HCT116 (cell line): ENCODE measurements at regions not wholly inside any gene's neighbourhood (a gene's known extent, or its start where the extent isn't known, plus 50 kb on each side); places are given as distances from the start of the nearest gene placed in this dataset.

Source experiments
- ATAC-seq: fragments of 200-7000 bp; cut with Tn5 transposase; 2 replicates; pipeline ENCODE4 v1.9.1; 2020; ENCODE audit warnings: mild to moderate bottlenecking, moderate library complexity
- BruUV-seq: library from RNA; stranded (reverse); fragments of 400-500 nt; replicated peaks from 2 replicates; lab custom pipeline; 2021; lab: Mats Ljungman, UMichigan
- CTCF ChIA-PET: fragments of 300-600 bp; sonication (Branson Sonifier 250); formaldehyde crosslinking; loops from one replicate; lab custom pipeline; 2021; ENCODE audit warnings: antibody characterized with exemption; lab: Charles Lee
- POLR2A ChIA-PET: fragments of 300-600, 350-600 bp; sonication (Branson Sonifier 250); formaldehyde crosslinking; loops from one replicate; lab custom pipeline; 2021; ENCODE audit warnings: antibody characterized with exemption; lab: Charles Lee
- RAD21 ChIA-PET, 2 experiments: fragments of 300-600 bp; sonication (Branson Sonifier 250); formaldehyde crosslinking; loops; one replicate each; lab custom pipeline; 2023; ENCODE audit warnings: low total read pairs in 2 of 2; ENCODE audit not compliant: uncharacterized antibody in 2 of 2, unreplicated experiment in 2 of 2, low non-redundant PET in 1 of 2; lab: Charles Lee
- DNase-seq: peaks from one replicate; pipeline ENCODE4 v3.0.0-alpha.2; 2010; ENCODE audit warnings: low read depth, low spot score
- H2AFZ ChIP-seq: fragments of 200-600 bp; shearing (Covaris generic), sonication (generic); 2 replicates; pipeline ENCODE4 v1.6.1; 2017; ENCODE audit warnings: low read depth, mixed run types, mixed read lengths, antibody characterized with exemption, low read length; ENCODE audit not compliant: poor library complexity, severe bottlenecking
- H3K27ac ChIP-seq: 2 replicates; pipeline ENCODE4 v1.5.1; 2012; ENCODE audit warnings: low read depth, low read length
- H3K27me3 ChIP-seq: fragments of 200-600 bp; sonication (generic); 2 replicates; pipeline ENCODE4 v1.6.1; 2016; ENCODE audit warnings: mixed run types, low read length, mixed read lengths; ENCODE audit not compliant: insufficient read depth
- H3K36me3 ChIP-seq, 2 experiments: fragments of 200-500 bp in 1 of 2; fragments of 200-600 bp in 1 of 2; sonication (Bioruptor generic) in 1 of 2; sonication (generic) in 1 of 2; 2 replicates each; pipeline versions ENCODE4 v1.5.1 to v1.6.1; 2014 to 2016; ENCODE audit warnings: low read length in 2 of 2, inconsistent platforms in 1 of 2, mixed read lengths in 1 of 2, mixed run types in 1 of 2; ENCODE audit not compliant: insufficient read depth in 2 of 2, control insufficient read depth in 1 of 2
- H3K4me1 ChIP-seq, 2 experiments: fragments of 200-600 bp in 1 of 2; sonication (generic) in 1 of 2; 2 replicates each; pipeline versions ENCODE4 v1.5.1 to v1.6.1; 2012 to 2017; ENCODE audit warnings: low read length in 2 of 2, inconsistent platforms in 1 of 2, mild to moderate bottlenecking in 1 of 2, mixed read lengths in 1 of 2, mixed run types in 1 of 2, moderate library complexity in 1 of 2; ENCODE audit not compliant: insufficient read depth in 2 of 2, control insufficient read depth in 1 of 2
- H3K4me2 ChIP-seq: fragments of 200-600 bp; sonication (generic); 2 replicates; pipeline ENCODE4 v1.6.1; 2017; ENCODE audit warnings: mixed run types, low read length, mixed read lengths
- H3K4me3 ChIP-seq, 2 experiments: fragments of 200-600 bp in 1 of 2; sonication (generic) in 1 of 2; replicated peaks in 1 of 2; 2 replicates each; pipeline ENCODE4 v1.5.1; 2011 to 2016; ENCODE audit warnings: low read length in 2 of 2, control low read depth in 1 of 2, low read depth in 1 of 2, mild to moderate bottlenecking in 1 of 2, mixed read lengths in 1 of 2, mixed run types in 1 of 2
- H3K79me2 ChIP-seq: fragments of 200-600 bp; sonication (generic); 2 replicates; pipeline ENCODE4 v1.6.1; 2017; ENCODE audit warnings: mild to moderate bottlenecking, mixed run types, low read length, moderate library complexity, mixed read lengths; ENCODE audit not compliant: insufficient read depth
- H3K9ac ChIP-seq: fragments of 200-600 bp; sonication (generic); 2 replicates; pipeline ENCODE4 v1.6.1; 2016; ENCODE audit warnings: low read length, mixed read lengths
- H3K9me2 ChIP-seq: fragments of 200-600 bp; sonication (generic), shearing (Covaris generic); 2 replicates; pipeline ENCODE4 v1.6.1; 2017; ENCODE audit warnings: mixed run types, mild to moderate bottlenecking, moderate library complexity; ENCODE audit not compliant: insufficient read depth
- H3K9me3 ChIP-seq, 2 experiments: fragments of 200-500 bp in 1 of 2; fragments of 200-600 bp in 1 of 2; sonication (Bioruptor generic) in 1 of 2; sonication (generic) in 1 of 2; 2 replicates each; pipeline ENCODE4 v1.6.1; 2014 to 2017; ENCODE audit warnings: low read length in 2 of 2, mixed read lengths in 2 of 2, inconsistent platforms in 1 of 2, low read depth in 1 of 2, mild to moderate bottlenecking in 1 of 2, mixed run types in 1 of 2, moderate library complexity in 1 of 2; ENCODE audit not compliant: control insufficient read depth in 1 of 2, insufficient read depth in 1 of 2
- H4K20me1 ChIP-seq: fragments of 200-600 bp; sonication (generic), shearing (Covaris generic); 2 replicates; pipeline ENCODE4 v1.6.1; 2017; ENCODE audit warnings: mixed run types, mild to moderate bottlenecking, moderate library complexity; ENCODE audit not compliant: insufficient read depth
- CBX3 ChIP-seq: IDR thresholded peaks from 2 replicates; pipeline ENCODE4 v1.6.1; 2012; ENCODE audit warnings: low read depth
- CTCF ChIP-seq, 3 experiments: fragments of 200-600 bp in 1 of 3; sonication (generic) in 1 of 3; IDR thresholded peaks in 2 of 3; conservative IDR thresholded peaks in 1 of 3; 2 replicates each; pipeline ENCODE4 v1.5.1; 2012 to 2017; ENCODE audit warnings: low read depth in 2 of 3, low read length in 2 of 3, antibody characterized with exemption in 1 of 3, borderline replicate concordance in 1 of 3, control low read depth in 1 of 3, mild to moderate bottlenecking in 1 of 3, mixed read lengths in 1 of 3, mixed run types in 1 of 3, moderate library complexity in 1 of 3; ENCODE audit not compliant: insufficient read depth in 1 of 3
- EGR1 ChIP-seq: IDR thresholded peaks from 2 replicates; pipeline ENCODE4 v1.6.1; 2012; ENCODE audit warnings: low read depth
- EZH2 ChIP-seq: fragments of 200-600 bp; sonication (generic); IDR thresholded peaks from 2 replicates; pipeline ENCODE4 v1.6.1; 2017; ENCODE audit warnings: antibody characterized with exemption, mixed run types
- EZH2phosphoT487 ChIP-seq: fragments of 200-600 bp; IDR thresholded peaks from 2 replicates; pipeline ENCODE4 v1.6.1; 2018; ENCODE audit warnings: antibody characterized with exemption, borderline replicate concordance
- JUND ChIP-seq: IDR thresholded peaks from 2 replicates; pipeline ENCODE4 v1.6.1; 2012
- POLR2A ChIP-seq: IDR thresholded peaks from 2 replicates; pipeline ENCODE4 v1.7.0; 2011; ENCODE audit warnings: borderline replicate concordance; ENCODE audit not compliant: insufficient read depth, insufficient read length; ENCODE audit errors: extremely low read depth
- POLR2AphosphoS5 ChIP-seq: IDR thresholded peaks from 2 replicates; pipeline ENCODE4 v1.6.1; 2011; ENCODE audit warnings: mild to moderate bottlenecking, low read depth, low read length, moderate library complexity
- REST ChIP-seq: IDR thresholded peaks from 2 replicates; pipeline ENCODE4 v1.6.1; 2012; ENCODE audit warnings: low read depth
- SP1 ChIP-seq: IDR thresholded peaks from 2 replicates; pipeline ENCODE4 v1.6.1; 2012; ENCODE audit warnings: low read depth
- TCF7L2 ChIP-seq: IDR thresholded peaks from 2 replicates; pipeline ENCODE4 v1.7.0; 2011; ENCODE audit warnings: borderline replicate concordance, inconsistent platforms; ENCODE audit not compliant: insufficient read depth, insufficient read length; ENCODE audit errors: extremely low read depth
- YY1 ChIP-seq: IDR thresholded peaks from 2 replicates; pipeline ENCODE4 v1.6.1; 2011; ENCODE audit warnings: low read length, low read depth, moderate library complexity, mild to moderate bottlenecking; ENCODE audit not compliant: insufficient replicate concordance; ENCODE audit errors: extremely low read depth
- ZFX ChIP-seq: fragments of 450-650 bp; IDR thresholded peaks from 2 replicates; pipeline ENCODE4 v1.6.1; 2017
- ZNF274 ChIP-seq: fragments of 200-500 bp; sonication (Bioruptor generic); IDR thresholded peaks from 2 replicates; pipeline ENCODE4 v1.6.1; 2014; ENCODE audit warnings: mild to moderate bottlenecking, low read depth, low read length, inconsistent platforms
- intact Hi-C: fragments of 100-400 bp; cut with micrococcal nuclease; formaldehyde crosslinking; loops from 2 replicates; pipeline ENCODE4 v1.10.0; 2022
- TF ChIP-seq, protein P1 (sequence below): IDR thresholded peaks from 2 replicates; pipeline ENCODE4 v1.6.1; 2012
- TF ChIP-seq, protein P2 (sequence below): IDR thresholded peaks from 2 replicates; pipeline ENCODE4 v1.6.1; 2012
- TF ChIP-seq, protein P3 (sequence below): IDR thresholded peaks from 2 replicates; pipeline ENCODE4 v1.6.1; 2011; ENCODE audit warnings: mild to moderate bottlenecking, low read length, moderate library complexity; ENCODE audit not compliant: insufficient replicate concordance; ENCODE audit errors: extremely low read depth

- peaks cover 0 to 7% of the 10 kb centered on the region in 2 experiments; a peak in 1 of 4 replicates for H3K4me1 ChIP-seq
- ChIA-PET RAD21 (no interaction called here), CTCF (interaction anchor here (2.1 kb wide), 1 partner anchor 17 kb away, joined by 9 read pairs; no protein-coding TSS in a partner anchor), POLR2A (no interaction called here)
- ATAC-seq (no peak), DNase-seq (no peak)
- peaks cover 13% of the 10 kb centered on the region in 2 experiments; a peak in 3 of 4 replicates for H3K36me3 ChIP-seq
- H3K9me2 ChIP-seq = no peaks in the 10 kb centered on the region
- no peaks in the 10 kb centered on the region for H3K9me3 ChIP-seq
- intact Hi-C loops = no loop called here
- TF ChIP-seq ZNF274 (no peak), POLR2AphosphoS5 (no peak), YY1 (no peak), ZFX (no peak), EZH2 (no peak), REST (no peak), EGR1 (no peak), TCF7L2 (no peak), CBX3 (no peak), CTCF (IDR thresholded peaks at IDR 0.05 in 2 of 3, conservative IDR thresholded peaks at IDR 0.05 in 1 of 3; ENCODE audit: borderline replicate concordance in 1 of 3, insufficient read depth in 1 of 3, low read depth in 2 of 3, low read length in 2 of 3) (no peak), POLR2A (no peak), EZH2phosphoT487 (no peak), SP1 (no peak), JUND (no peak)
- TF ChIP-seq, protein P1, sequence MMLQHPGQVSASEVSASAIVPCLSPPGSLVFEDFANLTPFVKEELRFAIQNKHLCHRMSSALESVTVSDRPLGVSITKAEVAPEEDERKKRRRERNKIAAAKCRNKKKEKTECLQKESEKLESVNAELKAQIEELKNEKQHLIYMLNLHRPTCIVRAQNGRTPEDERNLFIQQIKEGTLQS = no peak
- TF ChIP-seq, protein P2, sequence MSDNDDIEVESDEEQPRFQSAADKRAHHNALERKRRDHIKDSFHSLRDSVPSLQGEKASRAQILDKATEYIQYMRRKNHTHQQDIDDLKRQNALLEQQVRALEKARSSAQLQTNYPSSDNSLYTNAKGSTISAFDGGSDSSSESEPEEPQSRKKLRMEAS = no peak
- TF ChIP-seq, protein P3, sequence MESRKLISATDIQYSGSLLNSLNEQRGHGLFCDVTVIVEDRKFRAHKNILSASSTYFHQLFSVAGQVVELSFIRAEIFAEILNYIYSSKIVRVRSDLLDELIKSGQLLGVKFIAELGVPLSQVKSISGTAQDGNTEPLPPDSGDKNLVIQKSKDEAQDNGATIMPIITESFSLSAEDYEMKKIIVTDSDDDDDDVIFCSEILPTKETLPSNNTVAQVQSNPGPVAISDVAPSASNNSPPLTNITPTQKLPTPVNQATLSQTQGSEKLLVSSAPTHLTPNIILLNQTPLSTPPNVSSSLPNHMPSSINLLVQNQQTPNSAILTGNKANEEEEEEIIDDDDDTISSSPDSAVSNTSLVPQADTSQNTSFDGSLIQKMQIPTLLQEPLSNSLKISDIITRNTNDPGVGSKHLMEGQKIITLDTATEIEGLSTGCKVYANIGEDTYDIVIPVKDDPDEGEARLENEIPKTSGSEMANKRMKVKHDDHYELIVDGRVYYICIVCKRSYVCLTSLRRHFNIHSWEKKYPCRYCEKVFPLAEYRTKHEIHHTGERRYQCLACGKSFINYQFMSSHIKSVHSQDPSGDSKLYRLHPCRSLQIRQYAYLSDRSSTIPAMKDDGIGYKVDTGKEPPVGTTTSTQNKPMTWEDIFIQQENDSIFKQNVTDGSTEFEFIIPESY = no peak
- no peak overlapping the region for H3K9ac ChIP-seq
- H3K4me3 ChIP-seq = no peak overlapping the region
- no TSS peak for BruUV-seq
- H3K4me2 ChIP-seq = no peak overlapping the region
- no peaks in the 10 kb centered on the region for H4K20me1 ChIP-seq
- H3K27me3 ChIP-seq = no peaks in the 10 kb centered on the region
- no peak overlapping the region for H3K27ac ChIP-seq
- no peaks in the 10 kb centered on the region for H3K79me2 ChIP-seq
- H2AFZ ChIP-seq = no peak overlapping the region
Measured at GRCh38 chr20:36825385-36826104, 50.4 kb upstream of the TLDC2 start.
